H1 (cell line): ENCODE measurements at regions not wholly inside any gene's neighbourhood (a gene's known extent, or its start where the extent isn't known, plus 50 kb on each side); places are given as distances from the start of the nearest gene placed in this dataset.
A peak's percentile ranks its signal among the peaks of the same experiment; 100 is the strongest.

Source experiments
- CTCF ChIA-PET: fragments of 300-600 bp; sonication (Branson Sonifier 250); formaldehyde crosslinking; loops from one replicate; lab custom pipeline; 2021; ENCODE audit not compliant: partially characterized antibody; lab: Charles Lee
- POLR2A ChIA-PET: fragments of 300-600 bp; sonication (Branson Sonifier 250); formaldehyde crosslinking; loops from one replicate; lab custom pipeline; 2021; ENCODE audit warnings: inconsistent platforms; ENCODE audit not compliant: partially characterized antibody; lab: Charles Lee
- DNase-seq, 2 experiments: peaks; one replicate each; pipeline versions ENCODE4 v3.0.0 to v3.0.0-alpha.2; 2010 to 2022; ENCODE audit warnings: low spot score in 2 of 2, low read depth in 1 of 2, mixed read lengths in 1 of 2
- FAIRE-seq: peaks from 2 replicates; lab custom pipeline; 2011; peaks lifted over from hg19 to GRCh38; lab: Jason Lieb, UNC
- H2AFZ ChIP-seq: 2 replicates; pipeline ENCODE4 v1.8.1; 2012; ENCODE audit warnings: low read length, inconsistent platforms
- H2AK5ac ChIP-seq: 2 replicates; pipeline ENCODE4 v1.6.1; 2013; ENCODE audit warnings: low read depth, low read length
- H2BK120ac ChIP-seq: replicated peaks from 2 replicates; pipeline ENCODE3; 2013; ENCODE audit warnings: low read depth, low read length, inconsistent platforms
- H2BK12ac ChIP-seq: 2 replicates; pipeline ENCODE4 v1.6.1; 2013; ENCODE audit warnings: low read depth, low read length
- H2BK15ac ChIP-seq: 2 replicates; pipeline ENCODE4 v1.6.1; 2013; ENCODE audit warnings: low read length
- H2BK20ac ChIP-seq: 2 replicates; pipeline ENCODE4 v1.6.1; 2013; ENCODE audit warnings: low read length
- H2BK5ac ChIP-seq: 2 replicates; pipeline ENCODE4 v1.6.1; 2013; ENCODE audit warnings: low read depth, low read length
- H3K14ac ChIP-seq: 2 replicates; pipeline ENCODE4 v1.6.1; 2013; ENCODE audit warnings: inconsistent platforms; ENCODE audit not compliant: insufficient read length
- H3K18ac ChIP-seq: 2 replicates; pipeline ENCODE4 v1.6.1; 2013; ENCODE audit warnings: low read length; ENCODE audit errors: extremely low read depth
- H3K23ac ChIP-seq: 2 replicates; pipeline ENCODE4 v1.6.1; 2013; ENCODE audit warnings: inconsistent platforms; ENCODE audit not compliant: insufficient read length
- H3K23me2 ChIP-seq: 2 replicates; pipeline ENCODE4 v1.6.1; 2013; ENCODE audit warnings: low read depth, low read length
- H3K27ac ChIP-seq: 2 replicates; pipeline ENCODE4 v1.6.1; 2011; ENCODE audit warnings: low read depth, low read length, inconsistent platforms
- H3K27me3 ChIP-seq, 4 experiments: replicated peaks in 1 of 4; 1 replicate in 1 of 4; 2 replicates in 3 of 4; pipeline versions ENCODE4 v1.6.1 to v1.8.1; 2011 to 2013; ENCODE audit warnings: low read length in 3 of 4, mild to moderate bottlenecking in 3 of 4, inconsistent platforms in 2 of 4, mixed read lengths in 2 of 4, moderate library complexity in 1 of 4; ENCODE audit not compliant: control insufficient read depth in 3 of 4, insufficient read depth in 3 of 4; ENCODE audit errors: extremely low read depth in 1 of 4
- H3K36me3 ChIP-seq, 4 experiments: 2 replicates each; pipeline versions ENCODE4 v1.6.1 to v1.8.1; 2011 to 2013; ENCODE audit warnings: mild to moderate bottlenecking in 4 of 4, low read length in 3 of 4, moderate library complexity in 2 of 4, control low read depth in 1 of 4, inconsistent platforms in 1 of 4; ENCODE audit not compliant: insufficient read depth in 4 of 4, control insufficient read depth in 2 of 4
- H3K4ac ChIP-seq: replicated peaks from 2 replicates; pipeline ENCODE3; 2013; ENCODE audit warnings: low read length, low read depth, mixed read lengths, inconsistent platforms; ENCODE audit not compliant: insufficient read length
- H3K4me1 ChIP-seq, 4 experiments: replicated peaks in 1 of 4; 1 replicate in 1 of 4; 2 replicates in 3 of 4; pipeline versions ENCODE4 v1.6.1 to v1.8.1; 2011 to 2013; ENCODE audit warnings: low read length in 3 of 4, inconsistent platforms in 2 of 4, mixed read lengths in 1 of 4; ENCODE audit not compliant: insufficient read depth in 4 of 4, control insufficient read depth in 3 of 4
- H3K4me2 ChIP-seq, 2 experiments: 2 replicates each; pipeline versions ENCODE4 v1.6.1 to v1.8.1; 2011 to 2013; ENCODE audit warnings: low read depth in 2 of 2, low read length in 2 of 2, control low read depth in 1 of 2, inconsistent platforms in 1 of 2, mild to moderate bottlenecking in 1 of 2; ENCODE audit not compliant: insufficient read depth in 1 of 2
- H3K4me3 ChIP-seq, 4 experiments: fragments of 200-600, 300-600 bp in 1 of 4; sonication (generic), shearing (Covaris generic), sonication (Bioruptor Twin) in 1 of 4; 2 replicates each; pipeline versions ENCODE4 v1.5.1 to v1.8.1; 2011 to 2016; ENCODE audit warnings: low read length in 4 of 4, low read depth in 3 of 4, control low read depth in 2 of 4, inconsistent platforms in 2 of 4, mild to moderate bottlenecking in 2 of 4, mixed read lengths in 1 of 4, moderate library complexity in 1 of 4; ENCODE audit not compliant: insufficient read depth in 2 of 4; ENCODE audit errors: extremely low read depth in 1 of 4
- H3K56ac ChIP-seq: replicated peaks from 2 replicates; pipeline ENCODE3; 2013; ENCODE audit warnings: low read depth, mild to moderate bottlenecking, mixed read lengths, low read length, inconsistent platforms; ENCODE audit not compliant: insufficient read length
- H3K79me1 ChIP-seq: 2 replicates; pipeline ENCODE4 v1.6.1; 2013; ENCODE audit warnings: low read depth, low read length, control low read depth
- H3K79me2 ChIP-seq, 2 experiments: 2 replicates each; pipeline versions ENCODE4 v1.6.1 to v1.8.1; 2012 to 2013; ENCODE audit warnings: low read length in 2 of 2, mild to moderate bottlenecking in 2 of 2, inconsistent platforms in 1 of 2; ENCODE audit not compliant: insufficient read depth in 2 of 2, control insufficient read depth in 1 of 2
- H3K9ac ChIP-seq, 4 experiments: replicated peaks in 1 of 4; 1 replicate in 1 of 4; 2 replicates in 3 of 4; pipeline versions ENCODE4 v1.6.1 to v1.8.1; 2011 to 2013; ENCODE audit warnings: low read depth in 3 of 4, low read length in 3 of 4, control low read depth in 2 of 4, mild to moderate bottlenecking in 2 of 4, moderate library complexity in 2 of 4, inconsistent platforms in 1 of 4; ENCODE audit errors: extremely low read depth in 1 of 4
- H3K9me3 ChIP-seq, 2 experiments: 2 replicates each; pipeline versions ENCODE4 v1.6.1 to v1.8.1; 2012 to 2013; ENCODE audit warnings: mild to moderate bottlenecking in 2 of 2, moderate library complexity in 2 of 2, control low read depth in 1 of 2, inconsistent platforms in 1 of 2, low read depth in 1 of 2, low read length in 1 of 2, mixed read lengths in 1 of 2; ENCODE audit not compliant: insufficient read depth in 2 of 2
- H4K20me1 ChIP-seq, 2 experiments: replicated peaks in 1 of 2; 2 replicates each; pipeline versions ENCODE3 to v1.8.1; 2011 to 2013; ENCODE audit warnings: inconsistent platforms in 2 of 2, low read length in 2 of 2, mild to moderate bottlenecking in 1 of 2; ENCODE audit not compliant: insufficient read depth in 2 of 2, control insufficient read depth in 1 of 2
- H4K5ac ChIP-seq: 2 replicates; pipeline ENCODE4 v1.6.1; 2013; ENCODE audit warnings: low read length, low read depth, mixed read lengths, inconsistent platforms; ENCODE audit not compliant: insufficient read length
- H4K8ac ChIP-seq: 2 replicates; pipeline ENCODE4 v1.8.0; 2013; ENCODE audit warnings: mild to moderate bottlenecking, moderate library complexity, low read length, inconsistent platforms; ENCODE audit not compliant: insufficient read depth; ENCODE audit errors: extremely low read depth
- H4K91ac ChIP-seq: replicated peaks from 2 replicates; pipeline ENCODE3; 2013; ENCODE audit warnings: low read length, mixed read lengths, inconsistent platforms; ENCODE audit not compliant: insufficient read length
- ATF3 ChIP-seq: IDR thresholded peaks from 2 replicates; pipeline ENCODE4 v1.6.1; 2011; ENCODE audit warnings: low read depth, mild to moderate bottlenecking, low read length; ENCODE audit not compliant: insufficient read depth
- CHD1 ChIP-seq: IDR thresholded peaks from 2 replicates; pipeline ENCODE4 v1.6.1; 2012; ENCODE audit warnings: low read depth, low read length, improper control_type of control experiment
- CHD2 ChIP-seq: IDR thresholded peaks from 2 replicates; pipeline ENCODE4 v1.6.1; 2012; ENCODE audit warnings: low read length, improper control_type of control experiment
- E2F6 ChIP-seq: IDR thresholded peaks from 2 replicates; pipeline ENCODE4 v1.6.1; 2012; ENCODE audit warnings: inconsistent platforms
- NANOG ChIP-seq: IDR thresholded peaks from 2 replicates; pipeline ENCODE4 v1.6.1; 2011; ENCODE audit warnings: low read length, low read depth, mild to moderate bottlenecking, inconsistent platforms; ENCODE audit not compliant: insufficient read depth, poor library complexity, severe bottlenecking
- TAF1 ChIP-seq: IDR thresholded peaks from 2 replicates; pipeline ENCODE4 v1.6.1; 2011; ENCODE audit warnings: mild to moderate bottlenecking, low read depth, low read length
- TBP ChIP-seq: IDR thresholded peaks from 2 replicates; pipeline ENCODE4 v1.6.1; 2011; ENCODE audit warnings: low read depth, low read length, improper control_type of control experiment
- WGBS, 2 experiments: shearing (Covaris generic) in 1 of 2; methylation state at CpG; one replicate each; pipeline versions ENCODE4 v1.1.6 to v1.1.7; 2013 to 2015; ENCODE audit warnings: low lambda C conversion rate in 2 of 2, mixed read lengths in 2 of 2, inconsistent platforms in 1 of 2, low coverage in 1 of 2, missing lambda C conversion rate in 1 of 2; ENCODE audit not compliant: insufficient replicate concordance in 2 of 2, insufficient coverage in 1 of 2, insufficient read length in 1 of 2; ENCODE audit errors: extremely low coverage in 1 of 2, missing lambda C conversion rate in 1 of 2; 5-methylcytosine and 5-hydroxymethylcytosine counted together

- H4K91ac ChIP-seq, result no peak overlapping the region
- no peak overlapping the region for H2BK5ac ChIP-seq
- FAIRE-seq (no peak), DNase-seq (no peak)
- no peak overlapping the region for H3K14ac ChIP-seq
- H3K36me3 ChIP-seq, result no peaks in the 10 kb centered on the region
- no peak overlapping the region for H3K23ac ChIP-seq
- no peak overlapping the region for H3K18ac ChIP-seq
- no peaks in the 10 kb centered on the region for H3K4me1 ChIP-seq
- no peaks in the 10 kb centered on the region for H3K9me3 ChIP-seq
- H2BK20ac ChIP-seq, result no peak overlapping the region
- no peak overlapping the region for H3K56ac ChIP-seq
- POLR2A ChIA-PET, result interaction anchor here (0.8 kb wide), 1 partner anchor 519 kb away, joined by 3 read pairs; no protein-coding TSS in a partner anchor
- H3K23me2 ChIP-seq, result no peaks in the 10 kb centered on the region; the same call in 1 of the 2 replicates
- no peak overlapping the region for H4K5ac ChIP-seq
- no peaks in the 10 kb centered on the region for H4K20me1 ChIP-seq
- no peak overlapping the region for H3K4me2 ChIP-seq
- H2BK15ac ChIP-seq, result no peak overlapping the region
- WGBS, 2 experiments, result 68% methylated on average over 2 of the region's 2 CpGs; no CpG with 5 or more reads in 1 of the 2 experiments
- no peaks in the 10 kb centered on the region for H3K79me1 ChIP-seq
- H3K4me3 ChIP-seq, result no peak overlapping the region
- 0 out of 2 replicates have a peak overlapping the region, but pooled peaks have one; percentile 30 for H2AK5ac ChIP-seq
- no peaks in the 10 kb centered on the region for H3K79me2 ChIP-seq
- H2BK12ac ChIP-seq, result peak overlapping the region; percentile 46; the same call in 1 of the 2 replicates
- H3K4ac ChIP-seq, result no peak overlapping the region
- CTCF ChIA-PET, result no interaction called here
- no peak overlapping the region for H4K8ac ChIP-seq
- H3K9ac ChIP-seq, result no peak overlapping the region
- no peak overlapping the region for H2AFZ ChIP-seq
- TF ChIP-seq CHD1 (no peak), E2F6 (no peak), TBP (no peak), ATF3 (no peak), TAF1 (no peak), CHD2 (no peak), NANOG (no peak)
- no peaks in the 10 kb centered on the region for H3K27me3 ChIP-seq
- no peak overlapping the region for H3K27ac ChIP-seq
- no peak overlapping the region for H2BK120ac ChIP-seq
Measured at GRCh38 chr1:38331496-38332210, 285.1 kb upstream of the POU3F1 start.
